Activated naive CD8-positive, alpha-beta T cell (primary cell): ENCODE measurements at regions not wholly inside any gene's neighbourhood (a gene's known extent, or its start where the extent isn't known, plus 50 kb on each side); places are given as distances from the start of the nearest gene placed in this dataset.
A peak's percentile ranks its signal among the peaks of the same experiment; 100 is the strongest.
"Not testable (repeated sequence)": the region's sequence is repeated elsewhere in the genome, so short reads cannot be mapped to it uniquely, and the experiment has no call there.

Experiments
- H3K27ac Mint-ChIP-seq: one replicate; pipeline ENCODE4 v1.8.0; 2021; ENCODE audit warnings: mixed read lengths
- H3K27me3 Mint-ChIP-seq: one replicate; pipeline ENCODE4 v1.8.0; 2021; ENCODE audit warnings: mixed read lengths
- H3K36me3 Mint-ChIP-seq: one replicate; pipeline ENCODE4 v1.8.0; 2021; ENCODE audit warnings: mixed read lengths
- H3K4me1 Mint-ChIP-seq: one replicate; pipeline ENCODE4 v1.8.0; 2021; ENCODE audit warnings: low read depth, mixed read lengths
- H3K4me3 Mint-ChIP-seq: one replicate; pipeline ENCODE4 v1.8.0; 2021; ENCODE audit warnings: mild to moderate bottlenecking, mixed read lengths
- H3K9me3 Mint-ChIP-seq: one replicate; pipeline ENCODE4 v1.8.0; 2021; ENCODE audit warnings: low read depth, mixed read lengths

GRCh38 chr12:46579474-46579873 lies 206.9 kb upstream of the SLC38A2 start:
- Mint-ChIP-seq H3K9me3 (peaks cover 23% of the 10 kb centered on the region), H3K4me1 (peaks cover 19% of the 10 kb centered on the region), H3K36me3 (peaks cover 34% of the 10 kb centered on the region), H3K4me3 (no peak overlapping the region), H3K27me3 (no peaks in the 10 kb centered on the region), H3K27ac (no peak overlapping the region)

- peaks cover 9% of the 10 kb centered on the region for H3K4me1 Mint-ChIP-seq
- H3K27me3 Mint-ChIP-seq = no peaks in the 10 kb centered on the region
- H3K9me3 Mint-ChIP-seq = peaks cover 12% of the 10 kb centered on the region
- peaks cover 24% of the 10 kb centered on the region for H3K36me3 Mint-ChIP-seq
- H3K4me3 Mint-ChIP-seq = no peak overlapping the region
- H3K27ac Mint-ChIP-seq = no peak overlapping the region
Observed at GRCh38 chr12:46578190-46578982, 205.8 kb upstream of the SLC38A2 start.

GRCh38 chr12:46577063-46577776 lies 204.6 kb upstream of the SLC38A2 start:
- Mint-ChIP-seq H3K9me3 (peaks cover 8% of the 10 kb centered on the region), H3K4me1 (peaks cover 4% of the 10 kb centered on the region), H3K27me3 (no peaks in the 10 kb centered on the region), H3K36me3 (peaks cover 16% of the 10 kb centered on the region), H3K27ac (no peak overlapping the region), H3K4me3 (no peak overlapping the region)

- H3K27ac Mint-ChIP-seq = no peak overlapping the region
- H3K27me3 Mint-ChIP-seq = no peaks in the 10 kb centered on the region
- H3K4me1 Mint-ChIP-seq = peaks cover 4% of the 10 kb centered on the region
- peaks cover 12% of the 10 kb centered on the region for H3K36me3 Mint-ChIP-seq
- no peak overlapping the region for H3K4me3 Mint-ChIP-seq
- H3K9me3 Mint-ChIP-seq = peaks cover 3% of the 10 kb centered on the region
Observed at GRCh38 chr12:46574847-46575246, 202.3 kb upstream of the SLC38A2 start.

- no peaks in the 10 kb centered on the region for H3K27me3 Mint-ChIP-seq
- peaks cover 2% of the 10 kb centered on the region for H3K4me1 Mint-ChIP-seq
- peaks cover 5% of the 10 kb centered on the region for H3K9me3 Mint-ChIP-seq
- H3K4me3 Mint-ChIP-seq = no peak overlapping the region
- H3K27ac Mint-ChIP-seq = no peak overlapping the region
- H3K36me3 Mint-ChIP-seq = peaks cover 13% of the 10 kb centered on the region
Observed at GRCh38 chr12:46573347-46573658, 200.7 kb upstream of the SLC38A2 start.

GRCh38 chr12:46572644-46573346 lies 200.2 kb upstream of the SLC38A2 start:
- peaks cover 2% of the 10 kb centered on the region for H3K4me1 Mint-ChIP-seq
- no peak overlapping the region for H3K4me3 Mint-ChIP-seq
- H3K36me3 Mint-ChIP-seq = peaks cover 16% of the 10 kb centered on the region
- H3K27ac Mint-ChIP-seq = no peak overlapping the region
- no peaks in the 10 kb centered on the region for H3K27me3 Mint-ChIP-seq
- H3K9me3 Mint-ChIP-seq = peaks cover 5% of the 10 kb centered on the region

GRCh38 chr12:46571608-46572007 lies 199.0 kb upstream of the SLC38A2 start:
- H3K27ac Mint-ChIP-seq = no peak overlapping the region
- peaks cover 2% of the 10 kb centered on the region for H3K4me1 Mint-ChIP-seq
- peaks cover 12% of the 10 kb centered on the region for H3K9me3 Mint-ChIP-seq
- H3K27me3 Mint-ChIP-seq = no peaks in the 10 kb centered on the region
- H3K4me3 Mint-ChIP-seq = no peak overlapping the region
- H3K36me3 Mint-ChIP-seq = peaks cover 21% of the 10 kb centered on the region

GRCh38 chr12:46569826-46570439 lies 197.4 kb upstream of the SLC38A2 start:
- no peak overlapping the region for H3K27ac Mint-ChIP-seq
- H3K4me1 Mint-ChIP-seq = peaks cover 2% of the 10 kb centered on the region
- H3K9me3 Mint-ChIP-seq = peaks cover 25% of the 10 kb centered on the region
- H3K27me3 Mint-ChIP-seq = no peaks in the 10 kb centered on the region
- no peak overlapping the region for H3K4me3 Mint-ChIP-seq
- H3K36me3 Mint-ChIP-seq = peaks cover 34% of the 10 kb centered on the region

GRCh38 chr12:46567667-46568066 lies 195.1 kb upstream of the SLC38A2 start:
- Mint-ChIP-seq H3K9me3 (peaks cover 33% of the 10 kb centered on the region), H3K4me3 (no peak overlapping the region), H3K4me1 (peaks cover 2% of the 10 kb centered on the region), H3K27ac (no peak overlapping the region), H3K36me3 (peaks cover 38% of the 10 kb centered on the region), H3K27me3 (no peaks in the 10 kb centered on the region)

- H3K36me3 Mint-ChIP-seq = peaks cover 27% of the 10 kb centered on the region
- H3K4me1 Mint-ChIP-seq = peaks cover 8% of the 10 kb centered on the region
- no peaks in the 10 kb centered on the region for H3K27me3 Mint-ChIP-seq
- peak overlapping the region; percentile 0 for H3K27ac Mint-ChIP-seq
- H3K9me3 Mint-ChIP-seq = peaks cover 28% of the 10 kb centered on the region
- H3K4me3 Mint-ChIP-seq = no peak overlapping the region
Observed at GRCh38 chr12:46562625-46563225, 190.2 kb upstream of the SLC38A2 start.

GRCh38 chr12:46561769-46562624 lies 189.4 kb upstream of the SLC38A2 start:
- not testable (repeated sequence) for H3K4me3 Mint-ChIP-seq, H3K27me3 Mint-ChIP-seq
- Mint-ChIP-seq H3K4me1 (peaks cover 11% of the 10 kb centered on the region), H3K9me3 (peaks cover 24% of the 10 kb centered on the region), H3K27ac (peak overlapping the region; percentile 0), H3K36me3 (peaks cover 21% of the 10 kb centered on the region)

GRCh38 chr12:46560874-46561273 lies 188.3 kb upstream of the SLC38A2 start:
- Mint-ChIP-seq H3K4me3 (no peak overlapping the region), H3K27ac (no peak overlapping the region), H3K36me3 (peaks cover 13% of the 10 kb centered on the region), H3K9me3 (peaks cover 17% of the 10 kb centered on the region), H3K4me1 (peaks cover 13% of the 10 kb centered on the region), H3K27me3 (no peaks in the 10 kb centered on the region)

GRCh38 chr12:46560089-46560488 lies 187.5 kb upstream of the SLC38A2 start:
- Mint-ChIP-seq H3K9me3 (peaks cover 10% of the 10 kb centered on the region), H3K27me3 (no peaks in the 10 kb centered on the region), H3K27ac (no peak overlapping the region), H3K4me1 (peaks cover 14% of the 10 kb centered on the region), H3K36me3 (peaks cover 6% of the 10 kb centered on the region), H3K4me3 (no peak overlapping the region)

GRCh38 chr12:46559311-46559710 lies 186.7 kb upstream of the SLC38A2 start:
- H3K4me1 Mint-ChIP-seq = peaks cover 15% of the 10 kb centered on the region
- no peaks in the 10 kb centered on the region for H3K27me3 Mint-ChIP-seq
- H3K9me3 Mint-ChIP-seq = peaks cover 6% of the 10 kb centered on the region
- H3K4me3 Mint-ChIP-seq = no peak overlapping the region
- H3K27ac Mint-ChIP-seq = no peak overlapping the region
- peaks cover 4% of the 10 kb centered on the region for H3K36me3 Mint-ChIP-seq
